Tibial artery (tissue), 4 donors: ENCODE measurements at regions not wholly inside any gene's neighbourhood (a gene's known extent, or its start where the extent isn't known, plus 50 kb on each side); places are given as distances from the start of the nearest gene placed in this dataset.

Experiments
- DNase-seq, 2 donors: peaks; one replicate each; pipeline ENCODE4 v3.0.0-alpha.2; 2019
- H3K27ac ChIP-seq, 2 donors: fragments of 200-600 bp; sonication (generic) in 1 of 2; 1 replicate in 1 of 2; 2 replicates in 1 of 2; pipeline ENCODE4 v1.5.1; 2018 to 2019; ENCODE audit warnings: mild to moderate bottlenecking in 1 of 2
- H3K27me3 ChIP-seq, 2 donors: fragments of 200-600 bp; sonication (generic) in 1 of 2; one replicate each; pipeline versions ENCODE4 v1.5.1 to v1.6.0; 2016 to 2019
- H3K36me3 ChIP-seq, 3 donors: fragments of 200-600 bp; sonication (generic) in 2 of 3; one replicate each; pipeline ENCODE4 v1.5.1; 2016 to 2019; ENCODE audit warnings: mild to moderate bottlenecking in 2 of 3
- H3K4me1 ChIP-seq, 4 donors: fragments of 200-600 bp; sonication (generic) in 2 of 4; 1 replicate in 3 of 4; 2 replicates in 1 of 4; pipeline ENCODE4 v1.5.1; 2016 to 2019
- H3K4me3 ChIP-seq, 2 donors: fragments of 200-600 bp; sonication (generic) in 1 of 2; 1 replicate in 1 of 2; 2 replicates in 1 of 2; pipeline ENCODE4 v1.5.1; 2018 to 2019; ENCODE audit warnings: mild to moderate bottlenecking in 2 of 2
- H3K9me3 ChIP-seq, 3 donors: fragments of 200-600 bp; sonication (generic) in 1 of 3; one replicate each; pipeline ENCODE4 v1.5.1; 2016 to 2019
- intact Hi-C: fragments of 100-400 bp; cut with DNase I; formaldehyde crosslinking; loops from one replicate; pipeline ENCODE4 v1.15.0; 2023; ENCODE audit warnings: low total_unique reads
- TF ChIP-seq, protein P1 (sequence below), 2 experiments: fragments of 200-600 bp in 1 of 2; fragments of 450-650 bp in 1 of 2; IDR thresholded peaks; one replicate each; pipeline ENCODE4 v1.5.1; 2017 to 2019; ENCODE audit warnings: antibody characterized with exemption in 2 of 2, mild to moderate bottlenecking in 1 of 2, moderate library complexity in 1 of 2

GRCh38 chr6:8820313-8820712 lies 385.0 kb upstream of the SLC35B3 start:
- intact Hi-C loops, result no loop called here
- H3K4me1 ChIP-seq, result no peaks in the 10 kb centered on the region
- H3K27ac ChIP-seq, result no peak overlapping the region
- no peak overlapping the region for H3K4me3 ChIP-seq
- H3K27me3 ChIP-seq, result no peaks in the 10 kb centered on the region
- TF ChIP-seq, protein P1, sequence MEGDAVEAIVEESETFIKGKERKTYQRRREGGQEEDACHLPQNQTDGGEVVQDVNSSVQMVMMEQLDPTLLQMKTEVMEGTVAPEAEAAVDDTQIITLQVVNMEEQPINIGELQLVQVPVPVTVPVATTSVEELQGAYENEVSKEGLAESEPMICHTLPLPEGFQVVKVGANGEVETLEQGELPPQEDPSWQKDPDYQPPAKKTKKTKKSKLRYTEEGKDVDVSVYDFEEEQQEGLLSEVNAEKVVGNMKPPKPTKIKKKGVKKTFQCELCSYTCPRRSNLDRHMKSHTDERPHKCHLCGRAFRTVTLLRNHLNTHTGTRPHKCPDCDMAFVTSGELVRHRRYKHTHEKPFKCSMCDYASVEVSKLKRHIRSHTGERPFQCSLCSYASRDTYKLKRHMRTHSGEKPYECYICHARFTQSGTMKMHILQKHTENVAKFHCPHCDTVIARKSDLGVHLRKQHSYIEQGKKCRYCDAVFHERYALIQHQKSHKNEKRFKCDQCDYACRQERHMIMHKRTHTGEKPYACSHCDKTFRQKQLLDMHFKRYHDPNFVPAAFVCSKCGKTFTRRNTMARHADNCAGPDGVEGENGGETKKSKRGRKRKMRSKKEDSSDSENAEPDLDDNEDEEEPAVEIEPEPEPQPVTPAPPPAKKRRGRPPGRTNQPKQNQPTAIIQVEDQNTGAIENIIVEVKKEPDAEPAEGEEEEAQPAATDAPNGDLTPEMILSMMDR (IDR thresholded peaks at IDR 0.05), result no peak
- H3K9me3 ChIP-seq, result no peaks in the 10 kb centered on the region
- no peak for DNase-seq
- no peaks in the 10 kb centered on the region for H3K36me3 ChIP-seq

- no peaks in the 10 kb centered on the region for H3K36me3 ChIP-seq
- intact Hi-C loops, result no loop called here
- DNase-seq, result no peak
- H3K27me3 ChIP-seq, result no peaks in the 10 kb centered on the region
- no peaks in the 10 kb centered on the region for H3K4me1 ChIP-seq
- H3K27ac ChIP-seq, result no peak overlapping the region
- H3K9me3 ChIP-seq, result no peaks in the 10 kb centered on the region
- no peak overlapping the region for H3K4me3 ChIP-seq
- TF ChIP-seq, protein P1 (IDR thresholded peaks at IDR 0.05), result no peak
These were observed 384.1 kb upstream of the SLC35B3 start for GRCh38 chr6:8819446-8819845.

DNA sequence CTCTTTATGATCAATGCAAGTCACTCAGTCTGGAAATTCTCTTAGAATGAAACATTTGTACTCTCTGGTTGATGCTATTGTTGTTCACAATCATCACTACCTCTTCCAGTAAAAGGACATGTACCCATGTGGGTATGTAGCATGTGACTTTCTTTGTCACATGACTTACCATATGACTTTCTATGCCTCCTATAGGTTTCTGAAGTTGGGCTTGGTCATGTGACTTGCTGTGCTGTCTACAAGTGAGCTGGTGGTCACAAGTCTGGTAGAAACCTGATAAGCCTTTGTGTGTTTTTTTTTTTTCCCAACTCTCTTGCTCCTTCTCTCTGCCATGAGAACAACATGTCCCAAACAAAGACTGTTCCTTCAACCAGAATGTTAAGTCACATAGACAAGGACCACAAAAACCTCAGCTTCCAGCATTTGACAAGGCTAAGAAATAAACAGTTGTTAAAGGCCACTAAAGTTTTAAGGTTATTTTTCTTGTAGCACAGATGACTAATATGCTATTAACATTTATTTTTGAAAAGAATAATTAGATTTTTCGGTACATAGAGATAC lies 379.2 kb upstream of the SLC35B3 start:
- H3K27me3 ChIP-seq, result no peaks in the 10 kb centered on the region
- no peak overlapping the region for H3K27ac ChIP-seq
- TF ChIP-seq, protein P1 (IDR thresholded peaks at IDR 0.05), result no peak
- H3K36me3 ChIP-seq, result no peaks in the 10 kb centered on the region
- no peaks in the 10 kb centered on the region for H3K4me1 ChIP-seq
- no peak for DNase-seq
- intact Hi-C loops, result no loop called here
- H3K4me3 ChIP-seq, result no peak overlapping the region
- no peaks in the 10 kb centered on the region for H3K9me3 ChIP-seq

- TF ChIP-seq, protein P1 (IDR thresholded peaks at IDR 0.05), result no peak
- Histone ChIP-seq H3K4me3 (no peak overlapping the region), H3K4me1 (no peaks in the 10 kb centered on the region), H3K9me3 (peaks cover 0 to 4% (median 0%) of the 10 kb centered on the region in 3 donors), H3K27ac (no peak overlapping the region), H3K27me3 (no peaks in the 10 kb centered on the region), H3K36me3 (no peaks in the 10 kb centered on the region)
- DNase-seq, result no peak
- intact Hi-C loops, result no loop called here
These were observed 375.0 kb upstream of the SLC35B3 start for GRCh38 chr6:8810325-8810724.

GRCh38 chr6:8809662-8810061 lies 374.3 kb upstream of the SLC35B3 start:
- DNase-seq, result no peak
- H3K27me3 ChIP-seq, result no peaks in the 10 kb centered on the region
- intact Hi-C loops, result no loop called here
- no peak overlapping the region for H3K27ac ChIP-seq
- no peaks in the 10 kb centered on the region for H3K4me1 ChIP-seq
- no peak overlapping the region for H3K4me3 ChIP-seq
- peaks cover 0 to 4% (median 0%) of the 10 kb centered on the region in 3 donors for H3K9me3 ChIP-seq
- no peaks in the 10 kb centered on the region for H3K36me3 ChIP-seq
- TF ChIP-seq, protein P1 (IDR thresholded peaks at IDR 0.05), result no peak
